HG02763 (cell line): ENCODE measurements at regions not wholly inside any gene's neighbourhood (a gene's known extent, or its start where the extent isn't known, plus 50 kb on each side); places are given as distances from the start of the nearest gene placed in this dataset.
"Not testable (repeated sequence)": the region's sequence is repeated elsewhere in the genome, so short reads cannot be mapped to it uniquely, and the experiment has no call there.

Experiments
- ATAC-seq: cut with Tn5 transposase; IDR thresholded peaks from one replicate; pipeline ENCODE4 v1.9.1; 2021; ENCODE audit warnings: mild to moderate bottlenecking, moderate library complexity; ENCODE audit not compliant: unreplicated experiment

GRCh38 chr20:60160451-60161145 is 202.4 kb downstream of the CDH26 start:
- ATAC-seq: no peak

DNA sequence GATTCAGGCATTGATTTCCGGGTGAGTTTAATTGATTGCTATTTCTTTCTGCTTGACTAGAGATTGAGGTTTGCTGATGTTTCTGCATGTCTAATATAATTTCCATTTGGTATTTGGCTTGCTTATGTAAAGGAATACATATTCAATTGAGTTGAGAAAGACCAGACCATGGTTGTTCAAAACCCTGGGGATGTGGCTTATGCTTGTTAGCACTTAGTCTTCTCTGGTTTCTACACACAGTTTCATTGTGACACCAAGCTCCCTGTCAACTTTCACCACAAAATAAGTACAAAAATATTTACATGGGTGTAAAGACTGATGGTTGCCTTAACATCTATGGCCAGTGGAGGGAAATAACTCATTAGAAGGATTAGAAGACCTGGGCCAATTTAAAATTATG is 209.6 kb downstream of the CDH26 start:
- no peak for ATAC-seq

- no peak for ATAC-seq
Observed at GRCh38 chr20:60168963-60169362, 210.7 kb downstream of the CDH26 start.

GRCh38 chr20:60170116-60170515 is 211.9 kb downstream of the CDH26 start:
- ATAC-seq: no peak

GRCh38 chr20:60171313-60171712 is 213.1 kb downstream of the CDH26 start:
- ATAC-seq: no peak

DNA sequence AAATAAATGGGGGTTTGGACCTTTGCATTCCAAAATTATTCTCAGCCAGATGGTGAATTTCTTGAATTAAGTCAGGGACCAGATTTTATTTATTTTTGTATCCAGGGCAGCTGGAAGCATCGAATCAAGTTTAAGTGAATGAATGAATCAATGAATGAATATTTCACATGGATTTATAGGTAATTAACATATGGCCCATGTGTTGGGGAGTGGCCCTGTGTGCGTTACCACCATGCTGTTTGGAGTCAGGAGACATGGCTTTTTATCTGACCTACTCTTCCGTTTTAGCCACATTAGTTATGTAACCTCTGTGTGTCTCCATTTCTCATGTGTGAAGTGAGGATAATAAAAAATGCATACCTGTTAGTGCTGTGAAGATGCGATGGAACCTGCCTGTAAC is 213.5 kb downstream of the CDH26 start:
- ATAC-seq: no peak

GRCh38 chr20:60172346-60172984 is 214.2 kb downstream of the CDH26 start:
- no peak for ATAC-seq

GRCh38 chr20:60177080-60177479 is 218.9 kb downstream of the CDH26 start:
- no peak for ATAC-seq

DNA sequence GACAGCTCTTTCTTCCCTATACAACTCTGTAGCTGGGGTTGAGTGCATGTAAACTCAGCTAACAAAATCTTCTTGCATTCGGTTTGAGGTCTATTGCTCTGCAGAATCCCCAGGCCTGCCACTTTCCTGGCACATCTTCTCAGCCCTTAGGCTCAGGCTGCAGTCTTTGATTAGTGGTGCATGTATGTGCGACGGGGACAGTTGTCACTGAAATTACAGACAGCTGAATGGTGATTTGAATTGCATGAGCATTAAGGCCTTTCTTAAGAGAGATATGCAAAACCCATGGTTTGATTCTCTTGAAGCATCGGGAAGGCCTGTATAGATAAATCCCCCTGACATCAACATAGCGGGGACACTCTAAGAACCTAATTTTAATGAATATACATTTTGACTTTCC is 222.8 kb downstream of the CDH26 start:
- ATAC-seq: no peak

DNA sequence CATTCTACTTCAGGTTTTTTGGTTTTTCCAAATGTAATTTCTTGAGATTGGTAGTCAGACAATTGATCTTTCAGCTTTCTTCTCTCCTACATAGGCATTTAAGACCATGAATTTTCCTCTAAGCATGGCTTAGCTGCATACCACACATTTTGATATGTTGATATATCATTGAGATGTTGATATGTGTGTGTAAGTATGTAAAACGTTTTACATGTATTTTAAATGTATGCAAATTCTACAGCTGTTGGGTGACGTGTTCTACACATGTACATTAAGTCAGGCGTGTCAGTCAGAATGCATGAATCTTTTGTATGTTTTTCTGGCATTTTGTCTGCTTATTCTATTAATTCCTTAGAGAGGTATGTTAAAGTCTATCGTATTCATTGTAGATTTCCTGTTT is 228.2 kb downstream of the CDH26 start:
- ATAC-seq: no peak

- ATAC-seq: no peak
Observed at GRCh38 chr20:60187683-60188082, 229.5 kb downstream of the CDH26 start.

GRCh38 chr20:60191014-60191413 is 232.8 kb downstream of the CDH26 start:
- ATAC-seq: no peak

GRCh38 chr20:60192326-60192725 is 234.1 kb downstream of the CDH26 start:
- no peak for ATAC-seq

DNA sequence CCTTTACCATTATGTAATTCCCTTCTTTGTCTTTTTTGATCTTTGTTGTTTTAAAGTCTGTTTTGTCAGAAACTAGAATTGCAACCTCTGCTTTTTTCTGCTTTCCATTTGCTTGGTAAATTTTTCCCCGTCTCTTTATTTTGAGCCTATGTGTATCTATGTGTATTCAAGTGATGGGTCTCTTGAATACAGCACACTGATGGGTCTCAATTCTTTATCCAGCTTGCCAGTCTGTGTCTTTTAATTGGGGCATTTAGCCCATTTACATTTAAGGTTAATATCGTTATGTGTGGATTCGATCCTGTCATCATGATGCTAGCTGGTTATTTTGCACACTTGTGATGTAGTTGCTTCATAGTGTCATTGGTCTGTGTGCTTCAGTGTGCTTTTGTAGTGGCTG is 240.9 kb downstream of the CDH26 start:
- not testable (repeated sequence) for ATAC-seq

DNA sequence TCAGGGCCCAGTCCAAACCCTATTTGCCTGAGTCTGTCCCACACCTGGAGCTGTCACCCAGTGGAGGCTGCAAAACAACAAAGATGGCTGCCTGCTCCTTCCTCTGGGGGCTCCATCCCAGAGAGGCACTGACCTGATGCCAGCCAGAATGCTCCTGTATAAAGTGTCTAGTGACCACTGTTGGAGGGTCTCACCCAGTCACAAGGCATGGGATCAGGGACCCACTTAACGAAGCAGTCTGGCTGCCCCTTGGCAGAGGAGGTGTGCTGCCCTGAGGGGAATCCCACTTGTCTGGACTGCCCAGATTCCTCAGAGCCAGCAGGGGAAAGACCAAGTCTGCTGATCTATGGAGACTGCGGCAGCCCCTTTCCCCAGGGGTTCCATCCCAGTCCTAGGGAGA is 241.6 kb downstream of the CDH26 start:
- ATAC-seq: no peak

GRCh38 chr20:60200305-60200918 is 242.2 kb downstream of the CDH26 start:
- ATAC-seq: no peak

DNA sequence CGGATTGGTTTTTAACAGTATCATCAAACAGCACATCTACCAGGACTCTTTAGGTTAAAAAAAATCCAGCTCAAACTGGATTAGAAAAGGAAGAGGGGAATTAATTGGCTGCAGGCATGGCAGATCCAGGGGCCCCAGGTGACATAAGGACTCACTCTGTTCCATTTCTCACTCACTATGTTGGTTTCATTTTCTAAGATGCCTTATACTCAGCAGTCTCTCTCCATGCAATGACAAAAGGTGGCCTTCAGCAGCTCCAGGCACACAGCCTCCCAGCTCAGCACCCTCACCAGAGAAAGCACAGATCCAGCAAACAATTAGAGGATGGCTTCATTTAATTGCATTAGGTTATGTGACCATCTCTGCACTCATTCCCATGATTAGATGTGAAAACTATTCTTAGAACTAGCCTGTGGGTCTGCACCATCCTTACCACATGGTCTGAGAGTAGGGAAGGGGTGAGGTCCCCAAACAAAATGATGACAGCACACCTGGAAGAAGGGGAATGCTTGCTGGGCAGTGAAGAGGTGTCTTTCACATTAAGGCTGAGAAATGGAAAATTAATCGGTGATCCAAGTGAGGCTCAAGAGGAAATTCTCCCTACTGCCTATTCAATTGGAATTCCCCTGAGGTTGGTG is 243.1 kb downstream of the CDH26 start:
- ATAC-seq: no peak

DNA sequence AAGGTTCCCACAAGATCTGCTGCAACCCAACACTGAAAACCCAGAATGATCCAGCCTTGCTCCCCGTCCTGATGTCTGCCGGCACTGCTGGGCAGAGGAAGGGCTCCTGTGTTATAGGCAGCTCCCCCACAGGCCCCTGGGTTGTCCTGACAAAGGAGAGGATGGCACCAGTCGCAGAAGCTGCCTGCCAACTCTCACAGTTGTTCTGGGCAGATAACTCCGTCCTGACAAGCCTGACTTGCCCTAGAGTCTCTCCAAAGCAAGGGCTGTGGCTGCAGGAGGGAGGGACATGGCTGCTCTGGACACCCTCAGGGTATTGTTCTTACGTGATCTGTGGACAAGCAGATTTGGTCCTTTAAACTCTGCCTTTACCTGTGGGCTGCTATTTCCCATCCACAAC is 243.8 kb downstream of the CDH26 start:
- no peak for ATAC-seq

GRCh38 chr20:60203451-60203850 is 245.2 kb downstream of the CDH26 start:
- no peak for ATAC-seq

GRCh38 chr20:60204601-60205000 is 246.4 kb downstream of the CDH26 start:
- ATAC-seq: no peak

GRCh38 chr20:60206259-60206658 is 248.0 kb downstream of the CDH26 start:
- no peak for ATAC-seq

DNA sequence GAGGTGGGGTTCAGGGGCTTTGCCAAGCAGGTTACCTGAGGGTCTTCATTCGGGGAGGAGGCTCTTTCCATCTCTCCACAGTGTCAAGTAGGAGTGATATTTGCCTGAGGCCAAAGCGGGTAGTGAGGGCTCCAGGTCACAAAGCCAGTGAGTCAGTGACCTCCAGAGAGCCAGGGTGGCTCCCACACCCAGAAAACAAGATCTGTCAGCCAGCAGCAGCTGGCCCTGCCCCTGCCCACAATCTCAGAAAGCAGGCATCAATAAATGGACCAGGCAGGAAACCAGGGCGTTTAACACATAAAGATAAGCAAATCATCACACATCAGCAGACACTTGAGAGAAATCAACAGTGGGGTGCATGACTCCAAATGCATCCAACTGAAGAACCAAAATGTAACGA is 250.8 kb downstream of the CDH26 start:
- no peak for ATAC-seq
